Retinal pigment epithelial cell (primary cell): ENCODE measurements at regions not wholly inside any gene's neighbourhood (a gene's known extent, or its start where the extent isn't known, plus 50 kb on each side); places are given as distances from the start of the nearest gene placed in this dataset.
"Not testable (repeated sequence)": the region's sequence is repeated elsewhere in the genome, so short reads cannot be mapped to it uniquely, and the experiment has no call there.

ENCODE experiments used
- DNase-seq: peaks from one replicate; pipeline ENCODE4 v3.0.0-alpha.2; 2010; ENCODE audit warnings: low read depth
- H3K4me3 ChIP-seq: 2 replicates; pipeline ENCODE4 v1.5.1; 2011; ENCODE audit warnings: mild to moderate bottlenecking, low read length, control low read depth, moderate library complexity
- TF ChIP-seq, protein P1 (sequence below): conservative IDR thresholded peaks from 2 replicates; pipeline ENCODE4 v1.5.1; 2011; ENCODE audit warnings: low read depth, low read length, control low read depth, inconsistent platforms

DNA sequence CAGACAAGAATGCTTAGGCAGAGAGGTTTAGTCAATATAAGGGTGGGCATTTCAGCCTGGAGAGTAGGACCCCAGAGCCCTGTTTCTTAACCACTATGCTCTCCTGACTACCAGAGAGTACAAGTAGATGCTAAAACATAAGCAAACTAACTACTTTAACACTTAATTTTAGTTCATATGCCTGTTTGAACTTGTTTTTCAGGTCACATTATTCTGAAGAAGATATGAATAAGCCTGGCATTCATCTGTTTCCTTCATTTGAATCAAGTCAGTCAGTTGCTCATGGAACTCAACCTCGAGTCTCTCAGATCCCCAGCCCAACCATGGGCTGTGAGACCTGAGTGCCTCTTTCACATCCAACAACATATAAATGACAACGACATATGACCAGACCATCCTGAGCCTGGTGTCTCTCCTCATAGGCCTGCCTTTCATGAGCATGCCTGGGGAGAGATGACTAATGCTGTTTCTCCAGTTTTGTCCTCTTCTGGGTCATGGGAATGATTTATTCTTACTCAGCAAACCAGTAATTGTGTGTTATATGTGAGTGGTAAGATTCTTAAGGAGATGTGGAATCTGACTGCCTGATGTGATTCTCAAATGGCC, 251.1 kb upstream of the BTG1 start:
- TF ChIP-seq, protein P1, sequence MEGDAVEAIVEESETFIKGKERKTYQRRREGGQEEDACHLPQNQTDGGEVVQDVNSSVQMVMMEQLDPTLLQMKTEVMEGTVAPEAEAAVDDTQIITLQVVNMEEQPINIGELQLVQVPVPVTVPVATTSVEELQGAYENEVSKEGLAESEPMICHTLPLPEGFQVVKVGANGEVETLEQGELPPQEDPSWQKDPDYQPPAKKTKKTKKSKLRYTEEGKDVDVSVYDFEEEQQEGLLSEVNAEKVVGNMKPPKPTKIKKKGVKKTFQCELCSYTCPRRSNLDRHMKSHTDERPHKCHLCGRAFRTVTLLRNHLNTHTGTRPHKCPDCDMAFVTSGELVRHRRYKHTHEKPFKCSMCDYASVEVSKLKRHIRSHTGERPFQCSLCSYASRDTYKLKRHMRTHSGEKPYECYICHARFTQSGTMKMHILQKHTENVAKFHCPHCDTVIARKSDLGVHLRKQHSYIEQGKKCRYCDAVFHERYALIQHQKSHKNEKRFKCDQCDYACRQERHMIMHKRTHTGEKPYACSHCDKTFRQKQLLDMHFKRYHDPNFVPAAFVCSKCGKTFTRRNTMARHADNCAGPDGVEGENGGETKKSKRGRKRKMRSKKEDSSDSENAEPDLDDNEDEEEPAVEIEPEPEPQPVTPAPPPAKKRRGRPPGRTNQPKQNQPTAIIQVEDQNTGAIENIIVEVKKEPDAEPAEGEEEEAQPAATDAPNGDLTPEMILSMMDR: no peak
- DNase-seq: no peak
- H3K4me3 ChIP-seq: no peak overlapping the region

GRCh38 chr12:92395322-92395721, 249.7 kb upstream of the BTG1 start:
- TF ChIP-seq, protein P1: no peak
- DNase-seq: no peak
- no peak overlapping the region for H3K4me3 ChIP-seq

DNA sequence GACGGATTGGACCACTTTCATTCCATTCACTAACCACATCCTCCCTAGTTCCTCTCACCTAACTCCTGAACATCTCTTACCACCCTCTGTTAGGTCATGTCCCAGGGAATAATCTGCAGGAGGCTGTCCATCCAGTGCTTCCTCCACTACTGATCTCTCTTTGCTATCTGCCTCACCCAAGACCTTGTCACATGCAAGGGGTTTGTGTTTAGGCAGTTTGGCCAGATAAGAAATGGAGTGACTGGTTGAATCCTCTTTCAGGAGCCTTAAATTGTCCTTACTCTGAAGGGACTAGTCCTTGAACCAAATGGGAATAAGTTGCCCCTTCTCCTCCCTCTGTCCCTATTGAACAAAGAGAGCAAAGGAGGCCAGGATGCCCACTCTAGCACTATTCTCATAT, 249.2 kb upstream of the BTG1 start:
- DNase-seq: no peak
- TF ChIP-seq, protein P1: no peak
- no peak overlapping the region for H3K4me3 ChIP-seq

- TF ChIP-seq, protein P1: no peak
- no peak overlapping the region for H3K4me3 ChIP-seq
- DNase-seq: no peak
Measured at GRCh38 chr12:92393504-92393903, 247.9 kb upstream of the BTG1 start.

- not testable (repeated sequence) for H3K4me3 ChIP-seq, DNase-seq
Measured at GRCh38 chr12:92391726-92392125, 246.1 kb upstream of the BTG1 start.

GRCh38 chr12:92389466-92389865, 243.8 kb upstream of the BTG1 start:
- no peak for DNase-seq
- TF ChIP-seq, protein P1: no peak
- no peak overlapping the region for H3K4me3 ChIP-seq

GRCh38 chr12:92385296-92385695, 239.7 kb upstream of the BTG1 start:
- H3K4me3 ChIP-seq: no peak overlapping the region
- TF ChIP-seq, protein P1: no peak
- DNase-seq: no peak
